ENCODE measurements at regions not wholly inside any gene's neighbourhood (a gene's known extent, or its start where the extent isn't known, plus 50 kb on each side); places are given as distances from the start of the nearest gene placed in this dataset.

GRCh38 chr2:71816815-71817214 is 330.8 kb downstream of the CYP26B1 start:
- Histone ChIP-seq H3K27me3 (no peaks in the 10 kb centered on the region), H3K9me3 (no peaks in the 10 kb centered on the region), H3K4me3 (ENCODE audit: low read depth, low read length) (no peak overlapping the region), H3K4me1 (no peaks in the 10 kb centered on the region), H3K36me3 (no peaks in the 10 kb centered on the region)
- DNase-seq, result no peak
- TF ChIP-seq CTCF (IDR thresholded peaks at IDR 0.05; ENCODE audit: low read depth, low read length), result no peak

GRCh38 chr2:71815701-71816474 is 331.8 kb downstream of the CYP26B1 start:
- Histone ChIP-seq H3K9me3 (no peaks in the 10 kb centered on the region), H3K4me1 (no peaks in the 10 kb centered on the region), H3K4me3 (ENCODE audit: low read depth, low read length) (no peak overlapping the region), H3K27me3 (no peaks in the 10 kb centered on the region), H3K36me3 (no peaks in the 10 kb centered on the region)
- DNase-seq, result no peak
- TF ChIP-seq CTCF (IDR thresholded peaks at IDR 0.05; ENCODE audit: low read depth, low read length), result no peak

GRCh38 chr2:71814885-71815284 is 332.8 kb downstream of the CYP26B1 start:
- TF ChIP-seq CTCF (IDR thresholded peaks at IDR 0.05; ENCODE audit: low read depth, low read length), result no peak
- Histone ChIP-seq H3K4me3 (ENCODE audit: low read depth, low read length) (no peak overlapping the region), H3K4me1 (no peaks in the 10 kb centered on the region), H3K36me3 (no peaks in the 10 kb centered on the region), H3K9me3 (no peaks in the 10 kb centered on the region), H3K27me3 (no peaks in the 10 kb centered on the region)
- no peak for DNase-seq

GRCh38 chr2:71813807-71814470 is 333.7 kb downstream of the CYP26B1 start:
- Histone ChIP-seq H3K36me3 (no peaks in the 10 kb centered on the region), H3K27me3 (no peaks in the 10 kb centered on the region), H3K4me3 (ENCODE audit: low read depth, low read length) (no peak overlapping the region), H3K9me3 (no peaks in the 10 kb centered on the region), H3K4me1 (no peaks in the 10 kb centered on the region)
- no peak for DNase-seq
- TF ChIP-seq CTCF (IDR thresholded peaks at IDR 0.05; ENCODE audit: low read depth, low read length), result no peak

- Histone ChIP-seq H3K36me3 (no peaks in the 10 kb centered on the region), H3K4me3 (ENCODE audit: low read depth, low read length) (no peak overlapping the region), H3K27me3 (no peaks in the 10 kb centered on the region), H3K4me1 (no peaks in the 10 kb centered on the region), H3K9me3 (no peaks in the 10 kb centered on the region)
- no peak for TF ChIP-seq CTCF (IDR thresholded peaks at IDR 0.05; ENCODE audit: low read depth, low read length)
- DNase-seq, result no peak
Observed at GRCh38 chr2:71813315-71813714, 334.3 kb downstream of the CYP26B1 start.

- no peaks in the 10 kb centered on the region for H3K36me3 ChIP-seq
- DNase-seq, result no peak
- H3K4me1 ChIP-seq, result no peaks in the 10 kb centered on the region
- H3K9me3 ChIP-seq, result no peaks in the 10 kb centered on the region
- no peaks in the 10 kb centered on the region for H3K27me3 ChIP-seq
- no peak overlapping the region for H3K4me3 ChIP-seq (ENCODE audit: low read depth, low read length)
- no peak for TF ChIP-seq CTCF (IDR thresholded peaks at IDR 0.05; ENCODE audit: low read depth, low read length)
Observed at GRCh38 chr2:71812736-71813135, 334.9 kb downstream of the CYP26B1 start.

All from BE2C (cell line).